ENCODE measurements at regions not wholly inside any gene's neighbourhood (a gene's known extent, or its start where the extent isn't known, plus 50 kb on each side); places are given as distances from the start of the nearest gene placed in this dataset.

DNA sequence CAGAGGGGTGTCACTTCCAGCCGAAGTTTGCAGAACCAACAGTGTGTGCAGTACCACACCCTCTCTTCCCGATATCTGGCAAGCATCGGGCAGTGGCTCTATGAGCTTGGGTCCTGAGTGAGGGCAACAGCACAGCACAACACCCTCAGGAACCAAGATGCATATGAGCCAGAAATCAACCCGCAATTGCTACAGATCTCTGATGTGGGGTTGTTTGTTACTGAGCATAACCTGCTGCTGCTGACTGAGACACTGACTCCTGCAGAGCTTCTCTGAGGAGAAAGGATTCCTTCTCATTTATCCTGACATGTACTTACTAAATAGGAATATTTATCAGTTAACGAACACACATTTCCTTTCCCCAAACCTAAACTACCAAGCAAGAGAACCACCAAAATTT lies 218.3 kb downstream of the RBFOX3 start:
- TF ChIP-seq, protein P1, sequence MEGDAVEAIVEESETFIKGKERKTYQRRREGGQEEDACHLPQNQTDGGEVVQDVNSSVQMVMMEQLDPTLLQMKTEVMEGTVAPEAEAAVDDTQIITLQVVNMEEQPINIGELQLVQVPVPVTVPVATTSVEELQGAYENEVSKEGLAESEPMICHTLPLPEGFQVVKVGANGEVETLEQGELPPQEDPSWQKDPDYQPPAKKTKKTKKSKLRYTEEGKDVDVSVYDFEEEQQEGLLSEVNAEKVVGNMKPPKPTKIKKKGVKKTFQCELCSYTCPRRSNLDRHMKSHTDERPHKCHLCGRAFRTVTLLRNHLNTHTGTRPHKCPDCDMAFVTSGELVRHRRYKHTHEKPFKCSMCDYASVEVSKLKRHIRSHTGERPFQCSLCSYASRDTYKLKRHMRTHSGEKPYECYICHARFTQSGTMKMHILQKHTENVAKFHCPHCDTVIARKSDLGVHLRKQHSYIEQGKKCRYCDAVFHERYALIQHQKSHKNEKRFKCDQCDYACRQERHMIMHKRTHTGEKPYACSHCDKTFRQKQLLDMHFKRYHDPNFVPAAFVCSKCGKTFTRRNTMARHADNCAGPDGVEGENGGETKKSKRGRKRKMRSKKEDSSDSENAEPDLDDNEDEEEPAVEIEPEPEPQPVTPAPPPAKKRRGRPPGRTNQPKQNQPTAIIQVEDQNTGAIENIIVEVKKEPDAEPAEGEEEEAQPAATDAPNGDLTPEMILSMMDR (IDR thresholded peaks at IDR 0.05; ENCODE audit: unreplicated experiment): no peak
- H3K4me3 Mint-ChIP-seq: no peak overlapping the region
- H3K27me3 Mint-ChIP-seq (ENCODE audit: low read depth): peaks cover 92% of the 10 kb centered on the region

DNA sequence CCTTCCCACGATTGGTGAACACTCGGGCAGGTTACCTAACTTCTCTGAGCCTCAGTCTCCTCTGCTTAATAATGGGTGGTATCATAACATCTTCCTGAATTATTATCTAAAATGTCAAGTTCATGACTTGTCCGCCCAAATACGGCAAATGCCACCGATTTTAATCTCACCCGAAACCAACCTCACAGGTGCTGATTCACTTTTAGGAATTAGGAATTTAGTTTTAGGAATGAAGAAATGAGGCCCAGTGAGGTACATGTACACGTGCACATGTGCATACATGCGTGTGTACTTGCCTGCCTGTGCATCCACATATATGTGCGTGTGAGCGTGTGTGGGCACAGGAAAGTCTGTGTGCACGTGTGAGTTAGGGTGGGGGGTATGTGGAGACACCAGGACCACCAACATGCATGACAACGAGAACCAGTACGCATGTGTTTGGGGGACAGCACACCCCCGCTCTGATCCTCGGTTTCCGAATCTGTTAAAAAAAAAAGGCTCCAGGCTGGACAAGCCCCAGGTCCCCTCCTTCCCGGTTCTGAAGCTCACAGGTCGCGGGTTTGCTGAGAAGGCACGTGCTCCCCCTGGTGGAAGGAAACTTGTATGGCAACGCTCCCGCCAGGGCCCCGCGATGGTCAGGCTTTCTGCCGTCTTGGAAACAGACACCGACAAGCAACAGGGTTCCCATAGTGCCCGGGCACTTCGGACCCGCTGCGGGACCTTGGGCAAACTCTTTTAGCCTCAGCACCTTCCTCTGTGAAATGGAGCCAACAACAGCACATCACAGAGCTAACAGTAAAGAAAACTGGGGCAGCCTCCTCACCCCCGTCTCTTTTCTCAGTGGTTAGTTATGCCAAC lies 219.2 kb downstream of the RBFOX3 start:
- H3K4me1 Mint-ChIP-seq: no peaks in the 10 kb centered on the region
- H3K4me3 Mint-ChIP-seq: no peak overlapping the region
- H3K27ac Mint-ChIP-seq: no peak overlapping the region
- H3K27me3 Mint-ChIP-seq (ENCODE audit: low read depth): peaks cover 91% of the 10 kb centered on the region
- peak; percentile 67 to 86 for DNase-seq (ENCODE audit: low spot score in 2 of 2, unreplicated experiment in 2 of 2)
- H3K9me3 Mint-ChIP-seq: no peaks in the 10 kb centered on the region
- TF ChIP-seq, protein P1 (IDR thresholded peaks at IDR 0.05; ENCODE audit: unreplicated experiment): peak; percentile 96
- H3K36me3 Mint-ChIP-seq: no peaks in the 10 kb centered on the region

More for the DNA sequence above, 218.3 kb downstream of the RBFOX3 start:
- Mint-ChIP-seq H3K4me1 (no peaks in the 10 kb centered on the region), H3K36me3 (no peaks in the 10 kb centered on the region), H3K9me3 (no peaks in the 10 kb centered on the region), H3K27ac (no peak overlapping the region)
- DNase-seq (ENCODE audit: low spot score in 2 of 2, unreplicated experiment in 2 of 2): no peak

DNA sequence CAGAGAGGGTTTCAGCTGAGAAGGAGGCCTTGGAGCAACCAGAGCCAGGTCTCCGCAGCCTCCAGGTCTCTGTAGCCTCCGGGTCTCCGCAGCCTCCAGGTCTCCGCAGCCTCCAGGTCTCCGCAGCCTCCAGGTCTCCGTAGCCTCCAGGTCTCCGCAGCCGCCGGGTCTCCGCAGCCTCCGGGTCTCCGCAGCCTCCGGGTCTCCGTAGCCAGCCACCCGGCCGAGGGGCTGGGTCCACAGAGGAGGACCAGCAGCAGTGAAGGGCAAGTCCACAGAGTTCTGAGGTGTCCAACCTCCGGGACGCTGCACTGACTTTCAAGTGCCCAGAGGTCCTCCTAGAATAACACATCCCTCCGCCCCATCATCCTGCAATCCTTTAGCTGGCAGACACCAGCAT lies 221.0 kb downstream of the RBFOX3 start:
- no peaks in the 10 kb centered on the region for H3K4me1 Mint-ChIP-seq
- TF ChIP-seq, protein P1 (IDR thresholded peaks at IDR 0.05; ENCODE audit: unreplicated experiment): no peak
- H3K4me3 Mint-ChIP-seq: no peak overlapping the region
- H3K36me3 Mint-ChIP-seq: no peaks in the 10 kb centered on the region
- no peak overlapping the region for H3K27ac Mint-ChIP-seq
- peaks cover 93% of the 10 kb centered on the region for H3K27me3 Mint-ChIP-seq (ENCODE audit: low read depth)
- DNase-seq (ENCODE audit: low spot score in 2 of 2, unreplicated experiment in 2 of 2): no peak
- no peaks in the 10 kb centered on the region for H3K9me3 Mint-ChIP-seq

DNA sequence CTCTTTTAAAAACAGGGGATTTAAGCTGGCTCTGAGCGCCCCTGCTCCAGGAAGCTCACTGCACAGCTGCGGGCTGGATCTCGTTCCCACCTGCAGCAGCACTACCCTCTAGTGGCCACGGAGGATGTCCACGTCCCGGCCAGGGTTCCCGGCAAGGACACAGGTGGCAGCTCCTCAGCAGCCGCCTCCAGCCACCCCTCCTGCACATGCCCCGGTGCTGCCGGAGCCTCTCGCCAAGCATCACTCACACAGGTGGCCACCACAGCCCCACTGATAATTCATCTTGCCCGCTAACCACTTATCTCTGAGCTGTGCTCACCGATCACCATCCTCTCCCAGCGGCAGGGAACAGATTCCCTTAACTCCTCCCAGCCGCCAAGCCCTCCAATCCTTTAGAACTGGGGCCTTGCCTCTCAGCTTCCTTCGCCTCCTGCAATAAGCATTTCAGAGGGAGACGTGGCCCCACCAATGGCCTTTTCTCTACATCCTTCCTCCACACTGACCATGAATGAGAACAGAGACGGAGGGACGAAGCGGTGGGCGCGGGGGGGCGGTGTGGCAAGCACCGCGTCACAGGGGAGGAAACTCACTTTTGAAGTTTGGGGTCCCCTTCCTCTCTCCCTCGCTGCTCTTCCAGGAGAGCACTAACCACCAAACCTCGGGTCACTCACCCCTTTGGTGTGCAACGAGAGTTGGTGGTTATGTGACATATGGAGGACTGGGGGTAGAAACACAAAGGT lies 222.1 kb downstream of the RBFOX3 start:
- TF ChIP-seq, protein P1 (IDR thresholded peaks at IDR 0.05; ENCODE audit: unreplicated experiment): peak; percentile 51
- no peak overlapping the region for H3K27ac Mint-ChIP-seq
- H3K4me3 Mint-ChIP-seq: no peak overlapping the region
- H3K27me3 Mint-ChIP-seq (ENCODE audit: low read depth): peaks cover 89% of the 10 kb centered on the region
- no peaks in the 10 kb centered on the region for H3K9me3 Mint-ChIP-seq
- peak; percentile 52 to 69 for DNase-seq (ENCODE audit: low spot score in 2 of 2, unreplicated experiment in 2 of 2)
- H3K4me1 Mint-ChIP-seq: no peaks in the 10 kb centered on the region
- H3K36me3 Mint-ChIP-seq: no peaks in the 10 kb centered on the region

DNA sequence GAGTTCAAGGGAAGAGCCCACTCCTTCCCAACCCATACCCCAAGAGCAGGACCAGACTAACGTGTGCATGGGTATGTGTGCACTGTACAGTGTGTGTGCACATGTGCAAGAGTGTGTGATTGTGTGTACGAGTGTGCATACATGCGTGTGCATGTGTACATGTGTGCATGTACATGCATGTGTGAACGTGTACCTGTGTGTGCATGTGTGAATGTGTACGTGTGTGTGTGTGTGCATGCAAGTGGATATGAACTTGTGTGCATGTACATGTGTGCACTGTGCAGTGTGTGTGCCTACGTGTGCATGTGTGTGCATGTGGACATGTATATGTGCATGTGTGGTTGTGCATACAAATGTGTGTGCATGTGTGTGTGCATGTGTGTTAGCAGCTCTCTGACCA lies 223.1 kb downstream of the RBFOX3 start:
- DNase-seq (ENCODE audit: low spot score in 2 of 2, unreplicated experiment in 2 of 2): no peak
- no peaks in the 10 kb centered on the region for H3K9me3 Mint-ChIP-seq
- H3K4me1 Mint-ChIP-seq: no peaks in the 10 kb centered on the region
- no peaks in the 10 kb centered on the region for H3K36me3 Mint-ChIP-seq
- no peak overlapping the region for H3K4me3 Mint-ChIP-seq
- no peak overlapping the region for H3K27ac Mint-ChIP-seq
- TF ChIP-seq, protein P1 (IDR thresholded peaks at IDR 0.05; ENCODE audit: unreplicated experiment): no peak
- H3K27me3 Mint-ChIP-seq (ENCODE audit: low read depth): peaks cover 89% of the 10 kb centered on the region
